Hepatocyte (in vitro differentiated cells): ENCODE measurements at regions not wholly inside any gene's neighbourhood (a gene's known extent, or its start where the extent isn't known, plus 50 kb on each side); places are given as distances from the start of the nearest gene placed in this dataset.
A peak's percentile ranks its signal among the peaks of the same experiment; 100 is the strongest.

Experiments used
- DNase-seq: peaks from one replicate; pipeline ENCODE4 v3.0.0-alpha.2; 2016; ENCODE audit warnings: low spot score
- H2AFZ ChIP-seq: fragments of 200-600 bp; sonication (generic); 2 replicates; pipeline ENCODE4 v1.6.0; 2016; ENCODE audit warnings: antibody characterized with exemption, mild to moderate bottlenecking
- H3K27ac ChIP-seq: fragments of 200-600 bp; sonication (generic); 2 replicates; pipeline ENCODE4 v1.5.1; 2016; ENCODE audit warnings: mild to moderate bottlenecking
- H3K27me3 ChIP-seq: fragments of 200-600 bp; sonication (generic); 2 replicates; pipeline ENCODE4 v1.6.1; 2016
- H3K36me3 ChIP-seq: fragments of 200-600 bp; sonication (generic); replicated peaks from 2 replicates; pipeline ENCODE4 v1.5.1; 2016; ENCODE audit warnings: low read depth; ENCODE audit not compliant: insufficient read depth
- H3K4me1 ChIP-seq: fragments of 200-600 bp; sonication (generic); 2 replicates; pipeline ENCODE4 v1.5.1; 2016; ENCODE audit warnings: mild to moderate bottlenecking, moderate library complexity; ENCODE audit not compliant: insufficient read depth
- H3K4me2 ChIP-seq: fragments of 200-600 bp; sonication (generic); 2 replicates; pipeline ENCODE4 v1.6.0; 2016
- H3K4me3 ChIP-seq: fragments of 200-600 bp; sonication (generic); 2 replicates; pipeline ENCODE4 v1.5.1; 2016; ENCODE audit warnings: mild to moderate bottlenecking
- H3K79me2 ChIP-seq: fragments of 200-600 bp; sonication (generic); 2 replicates; pipeline ENCODE4 v1.6.0; 2017; ENCODE audit warnings: mild to moderate bottlenecking
- H3K9me2 ChIP-seq: fragments of 200-600 bp; sonication (generic); replicated peaks from 2 replicates; pipeline ENCODE4 v1.6.0; 2017; ENCODE audit warnings: mild to moderate bottlenecking; ENCODE audit not compliant: insufficient read depth
- H3K9me3 ChIP-seq: fragments of 200-600 bp; sonication (generic); 2 replicates; pipeline ENCODE4 v1.5.1; 2016; ENCODE audit warnings: low read depth, mild to moderate bottlenecking
- H4K20me1 ChIP-seq: fragments of 200-600 bp; sonication (generic); 2 replicates; pipeline ENCODE4 v1.6.0; 2016; ENCODE audit warnings: mild to moderate bottlenecking; ENCODE audit not compliant: insufficient read depth, poor library complexity, severe bottlenecking
- EZH2 ChIP-seq: fragments of 200-600 bp; sonication (generic); IDR thresholded peaks from 2 replicates; pipeline ENCODE4 v1.6.1; 2016; ENCODE audit warnings: antibody characterized with exemption, mild to moderate bottlenecking, borderline replicate concordance
- EZH2phosphoT487 ChIP-seq: fragments of 200-600 bp; sonication (generic); IDR thresholded peaks from one replicate; pipeline ENCODE4 v1.6.1; 2018; ENCODE audit warnings: antibody characterized with exemption, mild to moderate bottlenecking, low read depth, moderate library complexity; ENCODE audit not compliant: unreplicated experiment, severe bottlenecking
- WGBS: methylation state at CpG from one replicate; pipeline ENCODE4 v1.1.6; 2016; ENCODE audit warnings: low lambda C conversion rate; ENCODE audit errors: missing lambda C conversion rate; 5-methylcytosine and 5-hydroxymethylcytosine counted together
- TF ChIP-seq, protein P1 (sequence below): fragments of 200-600 bp; sonication (generic); IDR thresholded peaks from 2 replicates; pipeline ENCODE4 v1.5.1; 2016; ENCODE audit warnings: antibody characterized with exemption, mild to moderate bottlenecking; ENCODE audit not compliant: poor library complexity

- DNase-seq, result peak; percentile 17
Observed at GRCh38 chr6:156336089-156336488, 441.1 kb upstream of the ARID1B start.

GRCh38 chr6:156334966-156335365 lies 442.2 kb upstream of the ARID1B start:
- H3K4me2 ChIP-seq, result no peak overlapping the region
- no peak overlapping the region for H2AFZ ChIP-seq
- H3K4me1 ChIP-seq, result no peaks in the 10 kb centered on the region
- H3K9me2 ChIP-seq, result no peaks in the 10 kb centered on the region
- TF ChIP-seq, protein P1, sequence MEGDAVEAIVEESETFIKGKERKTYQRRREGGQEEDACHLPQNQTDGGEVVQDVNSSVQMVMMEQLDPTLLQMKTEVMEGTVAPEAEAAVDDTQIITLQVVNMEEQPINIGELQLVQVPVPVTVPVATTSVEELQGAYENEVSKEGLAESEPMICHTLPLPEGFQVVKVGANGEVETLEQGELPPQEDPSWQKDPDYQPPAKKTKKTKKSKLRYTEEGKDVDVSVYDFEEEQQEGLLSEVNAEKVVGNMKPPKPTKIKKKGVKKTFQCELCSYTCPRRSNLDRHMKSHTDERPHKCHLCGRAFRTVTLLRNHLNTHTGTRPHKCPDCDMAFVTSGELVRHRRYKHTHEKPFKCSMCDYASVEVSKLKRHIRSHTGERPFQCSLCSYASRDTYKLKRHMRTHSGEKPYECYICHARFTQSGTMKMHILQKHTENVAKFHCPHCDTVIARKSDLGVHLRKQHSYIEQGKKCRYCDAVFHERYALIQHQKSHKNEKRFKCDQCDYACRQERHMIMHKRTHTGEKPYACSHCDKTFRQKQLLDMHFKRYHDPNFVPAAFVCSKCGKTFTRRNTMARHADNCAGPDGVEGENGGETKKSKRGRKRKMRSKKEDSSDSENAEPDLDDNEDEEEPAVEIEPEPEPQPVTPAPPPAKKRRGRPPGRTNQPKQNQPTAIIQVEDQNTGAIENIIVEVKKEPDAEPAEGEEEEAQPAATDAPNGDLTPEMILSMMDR, result no peak
- no peak for TF ChIP-seq EZH2
- no peak for TF ChIP-seq EZH2phosphoT487
- no peaks in the 10 kb centered on the region for H4K20me1 ChIP-seq
- DNase-seq, result no peak
- H3K27me3 ChIP-seq, result no peaks in the 10 kb centered on the region
- H3K27ac ChIP-seq, result no peak overlapping the region
- H3K9me3 ChIP-seq, result no peaks in the 10 kb centered on the region
- H3K79me2 ChIP-seq, result no peaks in the 10 kb centered on the region
- no peaks in the 10 kb centered on the region for H3K36me3 ChIP-seq
- no peak overlapping the region for H3K4me3 ChIP-seq

More at GRCh38 chr6:156336089-156336488, 441.1 kb upstream of the ARID1B start:
- Histone ChIP-seq H2AFZ (no peak overlapping the region), H4K20me1 (no peaks in the 10 kb centered on the region), H3K4me3 (no peak overlapping the region), H3K9me3 (no peaks in the 10 kb centered on the region), H3K9me2 (no peaks in the 10 kb centered on the region), H3K27me3 (no peaks in the 10 kb centered on the region), H3K79me2 (no peaks in the 10 kb centered on the region), H3K4me1 (no peaks in the 10 kb centered on the region), H3K36me3 (no peaks in the 10 kb centered on the region), H3K27ac (no peak overlapping the region), H3K4me2 (no peak overlapping the region)
- 77% methylated on average over 5 of the region's 5 CpGs for WGBS
- no peak for TF ChIP-seq EZH2
- TF ChIP-seq EZH2phosphoT487, result no peak
- TF ChIP-seq, protein P1, result no peak

GRCh38 chr6:156319707-156320106 lies 457.5 kb upstream of the ARID1B start:
- H3K4me3 ChIP-seq, result no peak overlapping the region
- no peaks in the 10 kb centered on the region for H3K36me3 ChIP-seq
- H2AFZ ChIP-seq, result no peak overlapping the region
- no peaks in the 10 kb centered on the region for H4K20me1 ChIP-seq
- H3K27me3 ChIP-seq, result no peaks in the 10 kb centered on the region
- TF ChIP-seq EZH2phosphoT487 (no peak), EZH2 (no peak)
- TF ChIP-seq, protein P1, result no peak
- DNase-seq, result no peak
- no peak overlapping the region for H3K4me2 ChIP-seq
- H3K9me3 ChIP-seq, result no peaks in the 10 kb centered on the region
- H3K9me2 ChIP-seq, result no peaks in the 10 kb centered on the region
- no peaks in the 10 kb centered on the region for H3K4me1 ChIP-seq
- H3K79me2 ChIP-seq, result no peaks in the 10 kb centered on the region
- no peak overlapping the region for H3K27ac ChIP-seq
- WGBS, result 79% methylated on average over 2 of the region's 2 CpGs

DNA sequence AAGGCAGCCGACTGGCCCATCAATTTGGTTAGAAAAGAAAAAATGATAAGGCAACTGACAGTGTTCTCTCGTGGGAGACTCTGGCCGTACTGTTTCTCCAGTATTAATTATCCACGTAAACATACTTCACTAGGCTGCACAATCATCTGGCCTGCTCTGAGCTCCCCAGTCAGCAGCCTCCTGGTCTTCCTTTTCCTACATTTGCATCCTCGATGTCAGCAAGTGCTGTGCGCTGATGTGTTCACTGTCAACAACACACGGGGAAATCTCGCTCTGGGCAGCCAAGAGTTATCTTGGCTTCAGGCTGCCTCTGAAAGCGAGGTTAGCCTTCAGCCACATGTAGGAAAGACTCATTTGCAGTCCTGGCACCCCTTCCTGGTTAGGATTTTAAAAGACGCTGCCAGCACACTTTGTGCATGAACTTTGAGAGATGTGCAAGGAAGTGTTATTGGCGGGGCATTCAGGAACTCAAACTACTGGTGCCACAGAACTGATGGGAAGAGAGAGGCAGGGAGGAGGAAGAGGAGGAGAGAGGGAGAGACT lies 460.5 kb upstream of the ARID1B start:
- no peaks in the 10 kb centered on the region for H3K9me2 ChIP-seq
- TF ChIP-seq EZH2phosphoT487 (no peak), EZH2 (no peak)
- TF ChIP-seq, protein P1, result no peak
- 82% methylated on average over 11 of the region's 11 CpGs for WGBS

More for the DNA sequence above, 460.5 kb upstream of the ARID1B start:
- Histone ChIP-seq H4K20me1 (no peaks in the 10 kb centered on the region), H3K9me3 (no peaks in the 10 kb centered on the region), H3K4me1 (no peaks in the 10 kb centered on the region), H3K27me3 (no peaks in the 10 kb centered on the region), H2AFZ (no peak overlapping the region), H3K79me2 (no peaks in the 10 kb centered on the region), H3K36me3 (no peaks in the 10 kb centered on the region), H3K27ac (no peak overlapping the region), H3K4me2 (no peak overlapping the region), H3K4me3 (no peak overlapping the region)
- no peak for DNase-seq
